Ascending aorta (tissue), 2 donors: ENCODE measurements at regions not wholly inside any gene's neighbourhood (a gene's known extent, or its start where the extent isn't known, plus 50 kb on each side); places are given as distances from the start of the nearest gene placed in this dataset.

Experiments used
- DNase-seq, 2 donors: peaks; one replicate each; pipeline ENCODE4 v3.0.0-alpha.2; 2019; ENCODE audit warnings: low spot score in 2 of 2
- H3K27ac ChIP-seq, 2 donors: fragments of 200-600 bp; sonication (generic); one replicate each; pipeline ENCODE4 v1.5.1; 2016 to 2017; ENCODE audit warnings: mild to moderate bottlenecking in 1 of 2
- H3K27me3 ChIP-seq: fragments of 200-600 bp; sonication (generic); one replicate; pipeline ENCODE4 v1.5.1; 2017
- H3K36me3 ChIP-seq, 2 donors: fragments of 200-600 bp; sonication (generic); one replicate each; pipeline ENCODE4 v1.5.1; 2016
- H3K4me1 ChIP-seq, 2 donors: fragments of 200-600 bp; sonication (generic); one replicate each; pipeline ENCODE4 v1.5.1; 2016 to 2017; ENCODE audit warnings: mild to moderate bottlenecking in 1 of 2
- H3K4me3 ChIP-seq, 2 donors: fragments of 200-600 bp; sonication (generic); one replicate each; pipeline ENCODE4 v1.5.1; 2016 to 2017; ENCODE audit warnings: mild to moderate bottlenecking in 1 of 2
- H3K9me3 ChIP-seq, 2 donors: fragments of 200-600 bp; sonication (generic); one replicate each; pipeline ENCODE4 v1.5.1; 2016
- intact Hi-C: fragments of 100-400 bp; cut with DNase I; formaldehyde crosslinking; loops from one replicate; pipeline ENCODE4 v1.15.1; 2023
- TF ChIP-seq, protein P1 (sequence below), 3 experiments: fragments of 200-600 bp in 2 of 3; fragments of 450-650 bp in 1 of 3; sonication (generic) in 2 of 3; IDR thresholded peaks; one replicate each; pipeline ENCODE4 v1.5.1; 2016 to 2019; ENCODE audit warnings: antibody characterized with exemption in 3 of 3, mild to moderate bottlenecking in 1 of 3, moderate library complexity in 1 of 3

DNA sequence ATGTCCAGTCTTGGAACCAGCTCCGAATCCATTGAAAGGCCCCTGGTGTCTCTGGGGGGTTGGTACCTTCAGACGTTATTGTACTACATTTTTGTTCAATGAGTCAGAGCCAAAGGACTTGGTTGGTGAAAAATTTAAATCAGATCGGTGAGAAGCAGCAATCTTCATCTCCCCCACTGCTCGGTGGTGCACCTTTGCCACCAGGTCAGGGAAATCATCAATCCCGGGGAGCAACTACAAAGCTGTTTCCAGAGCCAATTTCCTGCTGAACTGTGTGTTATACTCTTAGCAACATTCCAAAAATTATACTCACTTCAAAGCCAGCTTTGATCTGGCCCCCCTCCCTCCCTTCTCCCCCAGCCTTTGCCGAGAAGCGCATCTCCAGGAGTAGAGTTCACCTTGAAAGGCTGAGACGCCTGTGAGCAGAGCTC is 375.2 kb upstream of the WWC1 start:
- H3K27me3 ChIP-seq: no peaks in the 10 kb centered on the region
- H3K4me3 ChIP-seq: no peak overlapping the region
- intact Hi-C loops: no loop called here
- TF ChIP-seq, protein P1, sequence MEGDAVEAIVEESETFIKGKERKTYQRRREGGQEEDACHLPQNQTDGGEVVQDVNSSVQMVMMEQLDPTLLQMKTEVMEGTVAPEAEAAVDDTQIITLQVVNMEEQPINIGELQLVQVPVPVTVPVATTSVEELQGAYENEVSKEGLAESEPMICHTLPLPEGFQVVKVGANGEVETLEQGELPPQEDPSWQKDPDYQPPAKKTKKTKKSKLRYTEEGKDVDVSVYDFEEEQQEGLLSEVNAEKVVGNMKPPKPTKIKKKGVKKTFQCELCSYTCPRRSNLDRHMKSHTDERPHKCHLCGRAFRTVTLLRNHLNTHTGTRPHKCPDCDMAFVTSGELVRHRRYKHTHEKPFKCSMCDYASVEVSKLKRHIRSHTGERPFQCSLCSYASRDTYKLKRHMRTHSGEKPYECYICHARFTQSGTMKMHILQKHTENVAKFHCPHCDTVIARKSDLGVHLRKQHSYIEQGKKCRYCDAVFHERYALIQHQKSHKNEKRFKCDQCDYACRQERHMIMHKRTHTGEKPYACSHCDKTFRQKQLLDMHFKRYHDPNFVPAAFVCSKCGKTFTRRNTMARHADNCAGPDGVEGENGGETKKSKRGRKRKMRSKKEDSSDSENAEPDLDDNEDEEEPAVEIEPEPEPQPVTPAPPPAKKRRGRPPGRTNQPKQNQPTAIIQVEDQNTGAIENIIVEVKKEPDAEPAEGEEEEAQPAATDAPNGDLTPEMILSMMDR (IDR thresholded peaks at IDR 0.05): no peak
- no peak overlapping the region for H3K27ac ChIP-seq
- no peaks in the 10 kb centered on the region for H3K4me1 ChIP-seq
- DNase-seq: no peak
- H3K9me3 ChIP-seq: no peaks in the 10 kb centered on the region
- no peaks in the 10 kb centered on the region for H3K36me3 ChIP-seq

DNA sequence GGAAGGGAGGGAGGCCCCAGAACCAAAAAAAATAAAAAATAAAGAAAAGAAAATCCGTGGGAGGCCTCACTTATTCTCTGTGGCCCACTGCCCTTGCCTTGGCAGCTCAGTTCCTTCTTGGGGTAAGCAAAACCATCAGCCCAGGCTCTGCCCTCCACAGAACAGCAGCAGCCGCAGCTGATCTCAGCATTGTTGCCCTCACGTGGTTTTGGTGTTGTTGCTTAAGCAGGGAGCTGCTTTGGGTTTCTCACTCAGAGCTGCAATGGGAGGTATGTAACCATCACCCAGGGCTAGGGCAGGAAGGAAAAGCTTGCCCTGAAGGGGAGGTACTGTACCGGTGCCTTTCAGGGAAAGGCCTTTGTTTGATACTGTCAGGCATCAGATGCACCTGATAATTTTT is 374.7 kb upstream of the WWC1 start:
- Histone ChIP-seq H3K27me3 (no peaks in the 10 kb centered on the region), H3K36me3 (no peaks in the 10 kb centered on the region), H3K9me3 (no peaks in the 10 kb centered on the region), H3K4me3 (no peak overlapping the region), H3K4me1 (no peaks in the 10 kb centered on the region), H3K27ac (no peak overlapping the region)
- TF ChIP-seq, protein P1 (IDR thresholded peaks at IDR 0.05): no peak
- intact Hi-C loops: no loop called here
- peak in 1 of 2 donors; percentile 12 for DNase-seq

GRCh38 chr5:167918184-167918812 is 373.1 kb upstream of the WWC1 start:
- Histone ChIP-seq H3K4me1 (no peaks in the 10 kb centered on the region), H3K27me3 (no peaks in the 10 kb centered on the region), H3K4me3 (no peak overlapping the region), H3K36me3 (no peaks in the 10 kb centered on the region), H3K9me3 (no peaks in the 10 kb centered on the region), H3K27ac (no peak overlapping the region)
- DNase-seq: no peak
- intact Hi-C loops: no loop called here
- TF ChIP-seq, protein P1 (IDR thresholded peaks at IDR 0.05): no peak

- Histone ChIP-seq H3K27ac (no peak overlapping the region), H3K36me3 (no peaks in the 10 kb centered on the region), H3K9me3 (no peaks in the 10 kb centered on the region), H3K27me3 (no peaks in the 10 kb centered on the region), H3K4me1 (no peaks in the 10 kb centered on the region), H3K4me3 (no peak overlapping the region)
- intact Hi-C loops: no loop called here
- no peak for DNase-seq
- TF ChIP-seq, protein P1 (IDR thresholded peaks at IDR 0.05): no peak
Observed at GRCh38 chr5:167918813-167919483, 372.5 kb upstream of the WWC1 start.

- TF ChIP-seq, protein P1 (IDR thresholded peaks at IDR 0.05): no peak
- Histone ChIP-seq H3K27me3 (no peaks in the 10 kb centered on the region), H3K4me1 (no peaks in the 10 kb centered on the region), H3K36me3 (no peaks in the 10 kb centered on the region), H3K4me3 (no peak overlapping the region), H3K27ac (no peak overlapping the region), H3K9me3 (no peaks in the 10 kb centered on the region)
- intact Hi-C loops: no loop called here
- DNase-seq: no peak
Observed at GRCh38 chr5:167920589-167920988, 370.9 kb upstream of the WWC1 start.
